Hippocampal formation (tissue), 2 donors: ENCODE measurements at regions not wholly inside any gene's neighbourhood (a gene's known extent, or its start where the extent isn't known, plus 50 kb on each side); places are given as distances from the start of the nearest gene placed in this dataset.
"Not testable (repeated sequence)": the region's sequence is repeated elsewhere in the genome, so short reads cannot be mapped to it uniquely, and the experiment has no call there.

ENCODE experiments used
- DNase-seq, 2 donors: peaks; one replicate each; lab custom pipeline; 2025; lab: John Stamatoyannopoulos, UW

GRCh38 chr13:23086968-23087623 lies 93.7 kb upstream of the SGCG start:
- no peak for DNase-seq

- DNase-seq, result no peak
These were observed 92.9 kb upstream of the SGCG start for GRCh38 chr13:23087880-23088279.

GRCh38 chr13:23098161-23098907 lies 82.4 kb upstream of the SGCG start:
- DNase-seq, result no peak

GRCh38 chr13:23105051-23105450 lies 75.7 kb upstream of the SGCG start:
- DNase-seq, result no peak

- no peak for DNase-seq
These were observed 73.1 kb upstream of the SGCG start for GRCh38 chr13:23107665-23108064.

GRCh38 chr13:23119131-23119530 lies 61.6 kb upstream of the SGCG start:
- DNase-seq, result peak in 1 of 2 donors; percentile 4

GRCh38 chr13:23127540-23127939 lies 53.2 kb upstream of the SGCG start:
- DNase-seq, result not testable (repeated sequence)

GRCh38 chr13:23129331-23129730 lies 51.4 kb upstream of the SGCG start:
- no peak for DNase-seq
